Liver (tissue), 3 donors: ENCODE measurements at regions not wholly inside any gene's neighbourhood (a gene's known extent, or its start where the extent isn't known, plus 50 kb on each side); places are given as distances from the start of the nearest gene placed in this dataset.

Experiments
- CTCF ChIP-seq: fragments of 150-350 bp; IDR thresholded peaks from 2 replicates; pipeline ENCODE4 v1.5.1; 2017; ENCODE audit warnings: improper control_type of control experiment, low read depth, low read length; ENCODE audit not compliant: missing input control
- MAX ChIP-seq: IDR thresholded peaks from 2 replicates; pipeline ENCODE4 v1.6.1; 2016; ENCODE audit warnings: antibody characterized with exemption
- NR2F2 ChIP-seq: IDR thresholded peaks from 2 replicates; pipeline ENCODE4 v1.6.1; 2016; ENCODE audit warnings: antibody characterized with exemption
- RAD21 ChIP-seq, 2 donors: IDR thresholded peaks; 2 replicates each; pipeline ENCODE4 v1.6.1; 2016; ENCODE audit warnings: antibody characterized with exemption in 2 of 2, mild to moderate bottlenecking in 2 of 2
- SP1 ChIP-seq: IDR thresholded peaks from 2 replicates; pipeline ENCODE4 v1.6.1; 2018; ENCODE audit warnings: antibody characterized with exemption, mild to moderate bottlenecking
- YY1 ChIP-seq: IDR thresholded peaks from 2 replicates; pipeline ENCODE4 v1.6.1; 2016; ENCODE audit warnings: antibody characterized with exemption, mild to moderate bottlenecking
- TF ChIP-seq, protein P1 (sequence below): IDR thresholded peaks from 2 replicates; pipeline ENCODE4 v1.6.1; 2016; ENCODE audit warnings: antibody characterized with exemption, mild to moderate bottlenecking
- TF ChIP-seq, protein P2 (sequence below): IDR thresholded peaks from 2 replicates; pipeline ENCODE4 v1.6.1; 2016; ENCODE audit warnings: antibody characterized with exemption
- donor health status: healthy.
- donor health status: healthy.

GRCh38 chr2:6341588-6342129, 524.0 kb downstream of the CMPK2 start:
- no peak for TF ChIP-seq YY1
- no peak for TF ChIP-seq CTCF
- TF ChIP-seq, protein P1, sequence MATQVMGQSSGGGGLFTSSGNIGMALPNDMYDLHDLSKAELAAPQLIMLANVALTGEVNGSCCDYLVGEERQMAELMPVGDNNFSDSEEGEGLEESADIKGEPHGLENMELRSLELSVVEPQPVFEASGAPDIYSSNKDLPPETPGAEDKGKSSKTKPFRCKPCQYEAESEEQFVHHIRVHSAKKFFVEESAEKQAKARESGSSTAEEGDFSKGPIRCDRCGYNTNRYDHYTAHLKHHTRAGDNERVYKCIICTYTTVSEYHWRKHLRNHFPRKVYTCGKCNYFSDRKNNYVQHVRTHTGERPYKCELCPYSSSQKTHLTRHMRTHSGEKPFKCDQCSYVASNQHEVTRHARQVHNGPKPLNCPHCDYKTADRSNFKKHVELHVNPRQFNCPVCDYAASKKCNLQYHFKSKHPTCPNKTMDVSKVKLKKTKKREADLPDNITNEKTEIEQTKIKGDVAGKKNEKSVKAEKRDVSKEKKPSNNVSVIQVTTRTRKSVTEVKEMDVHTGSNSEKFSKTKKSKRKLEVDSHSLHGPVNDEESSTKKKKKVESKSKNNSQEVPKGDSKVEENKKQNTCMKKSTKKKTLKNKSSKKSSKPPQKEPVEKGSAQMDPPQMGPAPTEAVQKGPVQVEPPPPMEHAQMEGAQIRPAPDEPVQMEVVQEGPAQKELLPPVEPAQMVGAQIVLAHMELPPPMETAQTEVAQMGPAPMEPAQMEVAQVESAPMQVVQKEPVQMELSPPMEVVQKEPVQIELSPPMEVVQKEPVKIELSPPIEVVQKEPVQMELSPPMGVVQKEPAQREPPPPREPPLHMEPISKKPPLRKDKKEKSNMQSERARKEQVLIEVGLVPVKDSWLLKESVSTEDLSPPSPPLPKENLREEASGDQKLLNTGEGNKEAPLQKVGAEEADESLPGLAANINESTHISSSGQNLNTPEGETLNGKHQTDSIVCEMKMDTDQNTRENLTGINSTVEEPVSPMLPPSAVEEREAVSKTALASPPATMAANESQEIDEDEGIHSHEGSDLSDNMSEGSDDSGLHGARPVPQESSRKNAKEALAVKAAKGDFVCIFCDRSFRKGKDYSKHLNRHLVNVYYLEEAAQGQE = no peak
- TF ChIP-seq, protein P2, sequence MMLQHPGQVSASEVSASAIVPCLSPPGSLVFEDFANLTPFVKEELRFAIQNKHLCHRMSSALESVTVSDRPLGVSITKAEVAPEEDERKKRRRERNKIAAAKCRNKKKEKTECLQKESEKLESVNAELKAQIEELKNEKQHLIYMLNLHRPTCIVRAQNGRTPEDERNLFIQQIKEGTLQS = no peak
- no peak for TF ChIP-seq NR2F2
- no peak for TF ChIP-seq MAX
- TF ChIP-seq SP1 = no peak
- TF ChIP-seq RAD21 (IDR thresholded peaks at IDR 0.05) = no peak
